ENCODE measurements at regions not wholly inside any gene's neighbourhood (a gene's known extent, or its start where the extent isn't known, plus 50 kb on each side); places are given as distances from the start of the nearest gene placed in this dataset.

DNA sequence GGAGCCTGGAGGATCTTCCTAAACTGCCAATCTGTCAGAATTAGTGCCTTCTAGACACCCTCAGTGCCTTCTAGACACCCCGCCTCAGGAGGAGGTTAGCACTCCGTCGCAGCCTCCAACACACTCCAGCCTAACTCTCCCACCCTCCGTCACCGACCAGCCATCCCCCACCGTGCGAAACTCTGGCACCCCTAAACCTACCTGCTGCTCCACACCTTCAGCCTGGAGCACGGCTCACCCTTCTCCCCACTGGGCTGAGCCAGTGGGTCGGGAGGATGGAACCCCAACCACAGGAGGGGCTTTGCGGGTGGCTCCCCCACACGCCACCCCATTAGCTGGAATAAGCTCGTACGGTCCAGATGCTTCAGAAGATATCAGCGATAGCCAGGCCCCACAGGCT lies 468.9 kb upstream of the HS6ST1 start:
- TF ChIP-seq, protein P1, sequence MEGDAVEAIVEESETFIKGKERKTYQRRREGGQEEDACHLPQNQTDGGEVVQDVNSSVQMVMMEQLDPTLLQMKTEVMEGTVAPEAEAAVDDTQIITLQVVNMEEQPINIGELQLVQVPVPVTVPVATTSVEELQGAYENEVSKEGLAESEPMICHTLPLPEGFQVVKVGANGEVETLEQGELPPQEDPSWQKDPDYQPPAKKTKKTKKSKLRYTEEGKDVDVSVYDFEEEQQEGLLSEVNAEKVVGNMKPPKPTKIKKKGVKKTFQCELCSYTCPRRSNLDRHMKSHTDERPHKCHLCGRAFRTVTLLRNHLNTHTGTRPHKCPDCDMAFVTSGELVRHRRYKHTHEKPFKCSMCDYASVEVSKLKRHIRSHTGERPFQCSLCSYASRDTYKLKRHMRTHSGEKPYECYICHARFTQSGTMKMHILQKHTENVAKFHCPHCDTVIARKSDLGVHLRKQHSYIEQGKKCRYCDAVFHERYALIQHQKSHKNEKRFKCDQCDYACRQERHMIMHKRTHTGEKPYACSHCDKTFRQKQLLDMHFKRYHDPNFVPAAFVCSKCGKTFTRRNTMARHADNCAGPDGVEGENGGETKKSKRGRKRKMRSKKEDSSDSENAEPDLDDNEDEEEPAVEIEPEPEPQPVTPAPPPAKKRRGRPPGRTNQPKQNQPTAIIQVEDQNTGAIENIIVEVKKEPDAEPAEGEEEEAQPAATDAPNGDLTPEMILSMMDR (IDR thresholded peaks at IDR 0.05 in 2 of 3, conservative IDR thresholded peaks at IDR 0.05 in 1 of 3; ENCODE audit: insufficient read depth in 2 of 3, low read depth in 1 of 3, low read length in 3 of 3) = no peak
- no peak for TF ChIP-seq RBM39 (optimal IDR thresholded peaks at IDR 0.05; ENCODE audit: low read depth, low read length)
- no peak for TF ChIP-seq ZNF124 (CRISPR knock-in tag; IDR thresholded peaks at IDR 0.05)
- TF ChIP-seq POLR2A (conservative IDR thresholded peaks at IDR 0.05) = no peak
- no peak for TF ChIP-seq SMC3 (conservative IDR thresholded peaks at IDR 0.05; ENCODE audit: insufficient read depth, low read depth, low read length)
- no peak for TF ChIP-seq POLR2AphosphoS5 (IDR thresholded peaks at IDR 0.05; ENCODE audit: control insufficient read depth, insufficient read depth, low read depth, low read length)
- no peak for TF ChIP-seq TCF7L2 (IDR thresholded peaks at IDR 0.05; ENCODE audit: low read depth, low read length)
- TF ChIP-seq, protein P2, sequence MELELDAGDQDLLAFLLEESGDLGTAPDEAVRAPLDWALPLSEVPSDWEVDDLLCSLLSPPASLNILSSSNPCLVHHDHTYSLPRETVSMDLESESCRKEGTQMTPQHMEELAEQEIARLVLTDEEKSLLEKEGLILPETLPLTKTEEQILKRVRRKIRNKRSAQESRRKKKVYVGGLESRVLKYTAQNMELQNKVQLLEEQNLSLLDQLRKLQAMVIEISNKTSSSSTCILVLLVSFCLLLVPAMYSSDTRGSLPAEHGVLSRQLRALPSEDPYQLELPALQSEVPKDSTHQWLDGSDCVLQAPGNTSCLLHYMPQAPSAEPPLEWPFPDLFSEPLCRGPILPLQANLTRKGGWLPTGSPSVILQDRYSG (tag; conservative IDR thresholded peaks at IDR 0.05; ENCODE audit: low read depth) = no peak
